Astrocyte (in vitro differentiated cells and primary cell): ENCODE measurements at regions not wholly inside any gene's neighbourhood (a gene's known extent, or its start where the extent isn't known, plus 50 kb on each side); places are given as distances from the start of the nearest gene placed in this dataset.

Experiments
- DNase-seq: peaks from one replicate; pipeline ENCODE4 v3.0.0-alpha.2; 2010; ENCODE audit warnings: low read depth
- FAIRE-seq: peaks from 2 replicates; lab custom pipeline; 2011; peaks lifted over from hg19 to GRCh38; lab: Jason Lieb, UNC
- H2AFZ ChIP-seq: 2 replicates; pipeline ENCODE4 v1.6.0; 2012; ENCODE audit warnings: low read depth, low read length, inconsistent platforms
- H3K27ac ChIP-seq: 2 replicates; pipeline ENCODE4 v1.5.1; 2011; ENCODE audit warnings: low read depth, low read length, inconsistent platforms
- H3K27me3 ChIP-seq: 2 replicates; pipeline ENCODE4 v1.6.0; 2011; ENCODE audit warnings: low read length, inconsistent platforms; ENCODE audit not compliant: insufficient read depth
- H3K36me3 ChIP-seq: 2 replicates; pipeline ENCODE4 v1.5.1; 2011; ENCODE audit warnings: low read length, inconsistent platforms; ENCODE audit not compliant: insufficient read depth
- H3K4me1 ChIP-seq: 2 replicates; pipeline ENCODE4 v1.5.1; 2011; ENCODE audit warnings: low read length, inconsistent platforms; ENCODE audit not compliant: insufficient read depth
- H3K4me2 ChIP-seq: 2 replicates; pipeline ENCODE4 v1.6.0; 2012; ENCODE audit warnings: low read length, inconsistent platforms
- H3K4me3 ChIP-seq: 2 replicates; pipeline ENCODE4 v1.5.1; 2011; ENCODE audit warnings: low read depth, mild to moderate bottlenecking, low read length, inconsistent platforms; ENCODE audit not compliant: insufficient read depth
- H3K79me2 ChIP-seq: 2 replicates; pipeline ENCODE4 v1.6.0; 2012; ENCODE audit warnings: mild to moderate bottlenecking, low read length, inconsistent platforms; ENCODE audit not compliant: insufficient read depth
- H3K9ac ChIP-seq: 2 replicates; pipeline ENCODE4 v1.6.0; 2012; ENCODE audit warnings: mild to moderate bottlenecking, low read length, inconsistent platforms
- H3K9me3 ChIP-seq: 2 replicates; pipeline ENCODE4 v1.5.1; 2012; ENCODE audit warnings: low read depth, mild to moderate bottlenecking, low read length, inconsistent platforms; ENCODE audit not compliant: insufficient read depth
- H4K20me1 ChIP-seq: 2 replicates; pipeline ENCODE4 v1.6.0; 2012; ENCODE audit warnings: low read length, inconsistent platforms; ENCODE audit not compliant: insufficient read depth
- H3K27ac Mint-ChIP-seq: one replicate; pipeline ENCODE4 v1.8.0; 2021; ENCODE audit warnings: mild to moderate bottlenecking, mixed read lengths; ENCODE audit not compliant: unreplicated experiment
- H3K27me3 Mint-ChIP-seq: one replicate; pipeline ENCODE4 v1.8.0; 2021; ENCODE audit warnings: low read depth, mixed read lengths; ENCODE audit not compliant: unreplicated experiment
- H3K36me3 Mint-ChIP-seq: one replicate; pipeline ENCODE4 v1.8.0; 2021; ENCODE audit warnings: low read depth, mixed read lengths; ENCODE audit not compliant: unreplicated experiment
- H3K4me1 Mint-ChIP-seq: one replicate; pipeline ENCODE4 v1.8.0; 2021; ENCODE audit warnings: low read depth, mixed read lengths; ENCODE audit not compliant: unreplicated experiment
- H3K4me3 Mint-ChIP-seq: one replicate; pipeline ENCODE4 v1.8.0; 2021; ENCODE audit warnings: mild to moderate bottlenecking, moderate library complexity, mixed read lengths; ENCODE audit not compliant: unreplicated experiment
- H3K9me3 Mint-ChIP-seq: one replicate; pipeline ENCODE4 v1.8.0; 2021; ENCODE audit warnings: mild to moderate bottlenecking, mixed read lengths; ENCODE audit not compliant: unreplicated experiment
- CTCF ChIP-seq: IDR thresholded peaks from 2 replicates; pipeline ENCODE4 v1.5.1; 2011; ENCODE audit warnings: low read depth, mild to moderate bottlenecking, inconsistent platforms, low read length, moderate library complexity; ENCODE audit not compliant: insufficient read depth
- EZH2 ChIP-seq: IDR thresholded peaks from 2 replicates; pipeline ENCODE4 v1.6.1; 2012; ENCODE audit warnings: mild to moderate bottlenecking, low read length, inconsistent platforms; ENCODE audit not compliant: insufficient read depth

- Mint-ChIP-seq H3K4me3 (no peak overlapping the region), H3K27ac (no peak overlapping the region), H3K9me3 (peaks cover 10% of the 10 kb centered on the region), H3K36me3 (peaks cover 2% of the 10 kb centered on the region), H3K4me1 (peaks cover 11% of the 10 kb centered on the region), H3K27me3 (peaks cover 9% of the 10 kb centered on the region)
- Histone ChIP-seq H3K4me3 (no peak overlapping the region), H3K4me1 (peaks cover 10% of the 10 kb centered on the region), H3K36me3 (no peaks in the 10 kb centered on the region), H2AFZ (no peak overlapping the region), H3K79me2 (no peaks in the 10 kb centered on the region), H4K20me1 (no peaks in the 10 kb centered on the region), H3K27ac (no peak overlapping the region), H3K9ac (peak overlapping the region; percentile 31), H3K27me3 (no peaks in the 10 kb centered on the region), H3K9me3 (no peaks in the 10 kb centered on the region), H3K4me2 (no peak overlapping the region)
- no peak for TF ChIP-seq CTCF
- TF ChIP-seq EZH2, result no peak
- FAIRE-seq (no peak), DNase-seq (no peak)
Observed at GRCh38 chr2:128526455-128526976, 207.8 kb upstream of the HS6ST1 start.

- H3K27me3 ChIP-seq, result no peaks in the 10 kb centered on the region
- no peak overlapping the region for H3K27ac Mint-ChIP-seq
- no peak for DNase-seq
- peaks cover 10% of the 10 kb centered on the region for H3K9me3 Mint-ChIP-seq
- no peak overlapping the region for H3K27ac ChIP-seq
- H3K36me3 ChIP-seq, result no peaks in the 10 kb centered on the region
- H3K27me3 Mint-ChIP-seq, result peaks cover 4% of the 10 kb centered on the region
- no peaks in the 10 kb centered on the region for H3K79me2 ChIP-seq
- no peak for FAIRE-seq
- TF ChIP-seq EZH2, result no peak
- no peak for TF ChIP-seq CTCF
- peaks cover 11% of the 10 kb centered on the region for H3K4me1 Mint-ChIP-seq
- H4K20me1 ChIP-seq, result no peaks in the 10 kb centered on the region
- H3K4me3 Mint-ChIP-seq, result no peak overlapping the region
- H3K9me3 ChIP-seq, result no peaks in the 10 kb centered on the region
- no peak overlapping the region for H3K4me3 ChIP-seq
- peaks cover 2% of the 10 kb centered on the region for H3K36me3 Mint-ChIP-seq
- no peak overlapping the region for H3K4me2 ChIP-seq
- peaks cover 10% of the 10 kb centered on the region for H3K4me1 ChIP-seq
- H3K9ac ChIP-seq, result no peak overlapping the region
- H2AFZ ChIP-seq, result no peak overlapping the region
Observed at GRCh38 chr2:128528133-128528532, 209.5 kb upstream of the HS6ST1 start.

GRCh38 chr2:128530025-128530573 is 211.4 kb upstream of the HS6ST1 start:
- no peaks in the 10 kb centered on the region for H3K79me2 ChIP-seq
- H3K4me1 ChIP-seq, result peaks cover 12% of the 10 kb centered on the region
- DNase-seq (no peak), FAIRE-seq (no peak)
- H3K9ac ChIP-seq, result no peak overlapping the region
- Mint-ChIP-seq H3K4me1 (peaks cover 13% of the 10 kb centered on the region), H3K4me3 (no peak overlapping the region), H3K27ac (no peak overlapping the region), H3K36me3 (peaks cover 3% of the 10 kb centered on the region), H3K27me3 (peaks cover 4% of the 10 kb centered on the region), H3K9me3 (peaks cover 6% of the 10 kb centered on the region)
- no peak overlapping the region for H3K27ac ChIP-seq
- H3K36me3 ChIP-seq, result no peaks in the 10 kb centered on the region
- H2AFZ ChIP-seq, result no peak overlapping the region
- no peak overlapping the region for H3K4me3 ChIP-seq
- no peak overlapping the region for H3K4me2 ChIP-seq
- H3K27me3 ChIP-seq, result no peaks in the 10 kb centered on the region
- no peaks in the 10 kb centered on the region for H4K20me1 ChIP-seq
- TF ChIP-seq EZH2 (no peak), CTCF (no peak)
- H3K9me3 ChIP-seq, result no peaks in the 10 kb centered on the region
